SU-DHL-6 (cell line): ENCODE measurements at regions not wholly inside any gene's neighbourhood (a gene's known extent, or its start where the extent isn't known, plus 50 kb on each side); places are given as distances from the start of the nearest gene placed in this dataset.

ENCODE experiments used
- H2AFZ ChIP-seq: fragments of 200-600 bp; sonication (generic); 2 replicates; pipeline ENCODE4 v1.6.1; 2014; ENCODE audit warnings: low read depth, mild to moderate bottlenecking, moderate library complexity, mixed read lengths, antibody characterized with exemption, low read length; ENCODE audit not compliant: severe bottlenecking
- H3F3A ChIP-seq: fragments of 200-600 bp; shearing (Covaris generic); 2 replicates; pipeline ENCODE4 v1.6.0; 2016; ENCODE audit warnings: antibody characterized with exemption, mild to moderate bottlenecking; ENCODE audit not compliant: insufficient read depth
- H3K27ac ChIP-seq: fragments of 200-600 bp; sonication (generic); 2 replicates; pipeline ENCODE4 v1.5.1; 2016; ENCODE audit warnings: low read depth, mild to moderate bottlenecking, low read length, moderate library complexity, mixed read lengths
- H3K27me3 ChIP-seq: fragments of 200-600 bp; sonication (generic), shearing (Covaris generic); 2 replicates; pipeline ENCODE4 v1.6.0; 2014; ENCODE audit warnings: mild to moderate bottlenecking, low read length
- H3K36me3 ChIP-seq: fragments of 200-600 bp; sonication (generic); 2 replicates; pipeline ENCODE4 v1.6.1; 2014; ENCODE audit warnings: mild to moderate bottlenecking, low read length, mixed read lengths
- H3K4me2 ChIP-seq: fragments of 300-600, 200-600 bp; shearing (Covaris generic), sonication (generic); 2 replicates; pipeline ENCODE4 v1.6.0; 2014; ENCODE audit warnings: low read length, low read depth, mild to moderate bottlenecking; ENCODE audit not compliant: poor library complexity, severe bottlenecking
- H3K4me3 ChIP-seq: fragments of 200-600 bp; sonication (generic); 2 replicates; pipeline ENCODE4 v1.5.1; 2014; ENCODE audit warnings: antibody characterized with exemption, low read length, mild to moderate bottlenecking, mixed read lengths; ENCODE audit not compliant: insufficient read depth, poor library complexity, severe bottlenecking
- H3K79me2 ChIP-seq: fragments of 200-600 bp; sonication (generic); 2 replicates; pipeline ENCODE4 v1.6.1; 2014; ENCODE audit warnings: mild to moderate bottlenecking, low read length, moderate library complexity; ENCODE audit not compliant: insufficient read depth
- H3K9ac ChIP-seq: fragments of 200-600 bp; sonication (generic); 2 replicates; pipeline ENCODE4 v1.7.0; 2014; ENCODE audit warnings: mild to moderate bottlenecking, low read length
- H3K9me2 ChIP-seq: fragments of 200-600 bp; sonication (generic); replicated peaks from 2 replicates; pipeline ENCODE4 v1.6.1; 2014; ENCODE audit warnings: low read length; ENCODE audit not compliant: insufficient read depth
- H3K9me3 ChIP-seq: fragments of 200-600 bp; sonication (generic); 2 replicates; pipeline ENCODE4 v1.6.1; 2014; ENCODE audit warnings: low read length, mixed read lengths; ENCODE audit not compliant: insufficient read depth
- H4K20me1 ChIP-seq: fragments of 200-600 bp; sonication (generic); 2 replicates; pipeline ENCODE4 v1.6.1; 2014; ENCODE audit warnings: low read depth, mild to moderate bottlenecking, antibody characterized with exemption, low read length, moderate library complexity, mixed read lengths
- EZH2phosphoT487 ChIP-seq: fragments of 200-600 bp; sonication (generic), shearing (Covaris generic); conservative IDR thresholded peaks from 2 replicates; pipeline ENCODE4 v1.6.1; 2018; ENCODE audit warnings: mild to moderate bottlenecking, antibody characterized with exemption, low read length, moderate library complexity, mixed read lengths
- TF ChIP-seq, protein P1 (sequence below): fragments of 200-600 bp; sonication (generic); IDR thresholded peaks from one replicate; pipeline ENCODE4 v1.5.1; 2017; ENCODE audit warnings: antibody characterized with exemption, mild to moderate bottlenecking, low read length, moderate library complexity; ENCODE audit not compliant: insufficient read depth, poor library complexity, severe bottlenecking

GRCh38 chr10:56298941-56299340, 62.1 kb downstream of the ZWINT start:
- Histone ChIP-seq H3K27me3 (no peaks in the 10 kb centered on the region), H3K9ac (no peak overlapping the region), H3F3A (no peaks in the 10 kb centered on the region), H3K4me3 (no peak overlapping the region), H3K36me3 (no peaks in the 10 kb centered on the region), H4K20me1 (no peaks in the 10 kb centered on the region), H3K9me3 (no peaks in the 10 kb centered on the region), H3K9me2 (no peaks in the 10 kb centered on the region; the same call in 1 of the 2 replicates), H3K4me2 (no peak overlapping the region), H2AFZ (no peak overlapping the region), H3K79me2 (no peaks in the 10 kb centered on the region), H3K27ac (no peak overlapping the region)
- TF ChIP-seq EZH2phosphoT487 = no peak
- TF ChIP-seq, protein P1, sequence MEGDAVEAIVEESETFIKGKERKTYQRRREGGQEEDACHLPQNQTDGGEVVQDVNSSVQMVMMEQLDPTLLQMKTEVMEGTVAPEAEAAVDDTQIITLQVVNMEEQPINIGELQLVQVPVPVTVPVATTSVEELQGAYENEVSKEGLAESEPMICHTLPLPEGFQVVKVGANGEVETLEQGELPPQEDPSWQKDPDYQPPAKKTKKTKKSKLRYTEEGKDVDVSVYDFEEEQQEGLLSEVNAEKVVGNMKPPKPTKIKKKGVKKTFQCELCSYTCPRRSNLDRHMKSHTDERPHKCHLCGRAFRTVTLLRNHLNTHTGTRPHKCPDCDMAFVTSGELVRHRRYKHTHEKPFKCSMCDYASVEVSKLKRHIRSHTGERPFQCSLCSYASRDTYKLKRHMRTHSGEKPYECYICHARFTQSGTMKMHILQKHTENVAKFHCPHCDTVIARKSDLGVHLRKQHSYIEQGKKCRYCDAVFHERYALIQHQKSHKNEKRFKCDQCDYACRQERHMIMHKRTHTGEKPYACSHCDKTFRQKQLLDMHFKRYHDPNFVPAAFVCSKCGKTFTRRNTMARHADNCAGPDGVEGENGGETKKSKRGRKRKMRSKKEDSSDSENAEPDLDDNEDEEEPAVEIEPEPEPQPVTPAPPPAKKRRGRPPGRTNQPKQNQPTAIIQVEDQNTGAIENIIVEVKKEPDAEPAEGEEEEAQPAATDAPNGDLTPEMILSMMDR = no peak

DNA sequence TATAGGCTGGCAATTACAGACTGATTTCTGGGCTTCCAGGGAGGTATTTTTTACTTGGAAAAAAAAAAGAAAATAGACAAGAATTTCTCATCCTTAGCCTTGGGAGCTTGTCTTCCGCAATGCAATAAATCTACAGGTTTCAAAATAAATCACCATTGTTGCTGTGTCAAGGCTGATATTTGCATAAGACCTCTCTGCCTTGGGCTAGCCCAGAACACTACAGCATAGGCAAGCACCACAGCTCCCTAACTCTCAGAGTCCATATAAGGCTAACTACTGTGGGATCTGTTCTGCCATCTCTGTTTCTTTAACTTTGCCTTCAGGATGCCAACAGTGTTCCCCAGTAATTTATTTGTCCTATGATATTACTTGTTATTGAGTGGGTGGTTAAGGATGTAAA, 64.4 kb downstream of the ZWINT start:
- TF ChIP-seq, protein P1 = no peak
- TF ChIP-seq EZH2phosphoT487 = no peak
- no peak overlapping the region for H3K4me2 ChIP-seq

DNA sequence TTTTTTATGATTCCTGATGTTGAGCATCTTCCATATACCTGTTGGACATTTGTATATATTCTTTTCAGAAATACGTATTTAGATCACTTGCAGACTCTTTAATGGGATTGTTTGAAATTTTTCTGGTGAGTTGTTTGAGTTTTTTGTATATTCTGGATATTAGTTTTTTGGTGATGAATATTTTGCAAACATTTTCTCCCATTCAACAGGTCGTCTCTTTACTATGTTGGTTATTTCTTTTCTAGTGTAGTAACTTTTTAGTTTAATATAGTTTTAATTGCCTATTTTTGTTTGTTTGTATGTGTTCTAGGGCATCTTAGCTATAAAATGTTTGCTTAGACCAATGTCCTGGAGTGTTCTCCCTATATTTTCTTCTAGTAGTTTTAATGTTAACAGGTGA, 72.7 kb downstream of the ZWINT start:
- Histone ChIP-seq H2AFZ (no peak overlapping the region), H3K9ac (no peak overlapping the region), H4K20me1 (no peaks in the 10 kb centered on the region), H3F3A (no peaks in the 10 kb centered on the region), H3K4me2 (no peak overlapping the region), H3K27me3 (no peaks in the 10 kb centered on the region), H3K4me3 (no peak overlapping the region), H3K79me2 (no peaks in the 10 kb centered on the region), H3K36me3 (no peaks in the 10 kb centered on the region), H3K9me2 (no peaks in the 10 kb centered on the region), H3K9me3 (no peaks in the 10 kb centered on the region), H3K27ac (no peak overlapping the region)
- TF ChIP-seq, protein P1 = no peak
- no peak for TF ChIP-seq EZH2phosphoT487

More for the DNA sequence above, 64.4 kb downstream of the ZWINT start:
- H4K20me1 ChIP-seq = no peaks in the 10 kb centered on the region
- no peaks in the 10 kb centered on the region; the same call in 1 of the 2 replicates for H3K9me2 ChIP-seq
- no peaks in the 10 kb centered on the region for H3K27me3 ChIP-seq
- no peak overlapping the region for H3K27ac ChIP-seq
- no peak overlapping the region for H3K4me3 ChIP-seq
- no peak overlapping the region for H3K9ac ChIP-seq
- no peaks in the 10 kb centered on the region for H3K36me3 ChIP-seq
- H3F3A ChIP-seq = no peaks in the 10 kb centered on the region
- no peaks in the 10 kb centered on the region for H3K9me3 ChIP-seq
- H2AFZ ChIP-seq = no peak overlapping the region
- no peaks in the 10 kb centered on the region for H3K79me2 ChIP-seq
